Endodermal cell (in vitro differentiated cells): ENCODE measurements at regions not wholly inside any gene's neighbourhood (a gene's known extent, or its start where the extent isn't known, plus 50 kb on each side); places are given as distances from the start of the nearest gene placed in this dataset.
A peak's percentile ranks its signal among the peaks of the same experiment; 100 is the strongest.

ENCODE experiments used
- DNase-seq: peaks from one replicate; pipeline ENCODE4 v3.0.0-alpha.2; 2017
- H3K27ac ChIP-seq: 2 replicates; pipeline ENCODE4 v1.5.1; 2013; ENCODE audit warnings: mild to moderate bottlenecking, low read depth, low read length, moderate library complexity
- H3K27me3 ChIP-seq: 2 replicates; pipeline ENCODE4 v1.6.1; 2013; ENCODE audit warnings: mild to moderate bottlenecking, low read length, moderate library complexity; ENCODE audit not compliant: insufficient read depth, control insufficient read depth, poor library complexity, severe bottlenecking
- H3K36me3 ChIP-seq: 2 replicates; pipeline ENCODE4 v1.7.0; 2013; ENCODE audit warnings: mild to moderate bottlenecking, low read length, moderate library complexity; ENCODE audit not compliant: control insufficient read depth, insufficient read depth
- H3K4me1 ChIP-seq: one replicate; pipeline ENCODE4 v1.7.0; 2013; ENCODE audit warnings: low read length; ENCODE audit not compliant: control insufficient read depth, insufficient read depth
- H3K4me3 ChIP-seq: 2 replicates; pipeline ENCODE4 v1.5.1; 2013; ENCODE audit warnings: mild to moderate bottlenecking, low read length, moderate library complexity
- H3K9ac ChIP-seq: 2 replicates; pipeline ENCODE4 v1.6.1; 2013; ENCODE audit warnings: mild to moderate bottlenecking, low read length, moderate library complexity; ENCODE audit not compliant: poor library complexity, severe bottlenecking; ENCODE audit errors: extremely low read depth
- H3K9me3 ChIP-seq: 2 replicates; pipeline ENCODE4 v1.6.1; 2013; ENCODE audit warnings: mild to moderate bottlenecking, low read length, moderate library complexity; ENCODE audit not compliant: control insufficient read depth
- H3K27ac Mint-ChIP-seq: 2 replicates; pipeline ENCODE4 v1.8.0; 2020; ENCODE audit warnings: mixed read lengths
- H3K27me3 Mint-ChIP-seq: 2 replicates; pipeline ENCODE4 v1.8.0; 2021; ENCODE audit warnings: mild to moderate bottlenecking, mixed read lengths; ENCODE audit not compliant: insufficient read depth
- H3K36me3 Mint-ChIP-seq: 2 replicates; pipeline ENCODE4 v1.8.0; 2020; ENCODE audit warnings: low read depth, mixed read lengths
- H3K4me1 Mint-ChIP-seq: 2 replicates; pipeline ENCODE4 v1.8.0; 2020; ENCODE audit warnings: mixed read lengths
- H3K4me3 Mint-ChIP-seq: 2 replicates; pipeline ENCODE4 v1.8.0; 2020; ENCODE audit warnings: mild to moderate bottlenecking, moderate library complexity, mixed read lengths
- H3K9me3 Mint-ChIP-seq: 2 replicates; pipeline ENCODE4 v1.8.0; 2020; ENCODE audit warnings: mild to moderate bottlenecking, mixed read lengths
- CTCF ChIP-seq: fragments of 200-600 bp; sonication (generic); conservative IDR thresholded peaks from 2 replicates; pipeline ENCODE4 v1.5.0; 2021; ENCODE audit warnings: antibody characterized with exemption, mild to moderate bottlenecking
- WGBS, 2 experiments: methylation state at CpG; one replicate each; pipeline versions ENCODE4 v1.1.5 to v1.1.7; 2013; ENCODE audit warnings: missing lambda C conversion rate in 2 of 2, mixed read lengths in 1 of 2; ENCODE audit not compliant: insufficient coverage in 1 of 2, insufficient read length in 1 of 2; 5-methylcytosine and 5-hydroxymethylcytosine counted together

GRCh38 chr17:36835036-36835435, 102.2 kb upstream of the LHX1 start:
- no peaks in the 10 kb centered on the region for H3K9me3 Mint-ChIP-seq
- H3K4me1 Mint-ChIP-seq: peaks cover 15% of the 10 kb centered on the region
- no peaks in the 10 kb centered on the region for H3K27me3 Mint-ChIP-seq
- H3K27me3 ChIP-seq: no peaks in the 10 kb centered on the region
- no peak overlapping the region for H3K4me3 Mint-ChIP-seq
- 67 to 82% methylated on average over 1 to 4 of the region's 4 CpGs for WGBS, 2 experiments
- no peak overlapping the region for H3K4me3 ChIP-seq
- H3K9me3 ChIP-seq: peaks cover 5% of the 10 kb centered on the region
- no peak for DNase-seq
- no peak for TF ChIP-seq CTCF
- H3K9ac ChIP-seq: no peak overlapping the region
- no peaks in the 10 kb centered on the region for H3K4me1 ChIP-seq
- H3K36me3 ChIP-seq: no peaks in the 10 kb centered on the region
- H3K36me3 Mint-ChIP-seq: no peaks in the 10 kb centered on the region
- H3K27ac Mint-ChIP-seq: no peak overlapping the region
- no peak overlapping the region for H3K27ac ChIP-seq

- H3K9me3 Mint-ChIP-seq: peaks cover 10% of the 10 kb centered on the region
- H3K36me3 Mint-ChIP-seq: no peaks in the 10 kb centered on the region
- Histone ChIP-seq H3K27me3 (no peaks in the 10 kb centered on the region), H3K4me1 (no peaks in the 10 kb centered on the region), H3K9ac (no peak overlapping the region), H3K36me3 (no peaks in the 10 kb centered on the region), H3K4me3 (no peak overlapping the region), H3K9me3 (peaks cover 17% of the 10 kb centered on the region), H3K27ac (no peak overlapping the region)
- no peak overlapping the region for H3K27ac Mint-ChIP-seq
- H3K27me3 Mint-ChIP-seq: no peaks in the 10 kb centered on the region
- 27 to 55% methylated on average over 6 to 13 of the region's 14 CpGs for WGBS, 2 experiments
- H3K4me1 Mint-ChIP-seq: peaks cover 12% of the 10 kb centered on the region
- H3K4me3 Mint-ChIP-seq: no peak overlapping the region
- peak; percentile 87 for DNase-seq
- peak; percentile 71 for TF ChIP-seq CTCF
Measured at GRCh38 chr17:36837195-36837938, 99.9 kb upstream of the LHX1 start.

GRCh38 chr17:36837939-36838272, 99.4 kb upstream of the LHX1 start:
- Mint-ChIP-seq H3K4me1 (peaks cover 18% of the 10 kb centered on the region), H3K9me3 (peaks cover 10% of the 10 kb centered on the region), H3K27me3 (no peaks in the 10 kb centered on the region), H3K36me3 (no peaks in the 10 kb centered on the region), H3K4me3 (no peak overlapping the region), H3K27ac (no peak overlapping the region)
- no peak for TF ChIP-seq CTCF
- H3K9ac ChIP-seq: no peak overlapping the region
- H3K4me3 ChIP-seq: no peak overlapping the region
- H3K27ac ChIP-seq: no peak overlapping the region
- H3K27me3 ChIP-seq: no peaks in the 10 kb centered on the region
- DNase-seq: no peak
- peaks cover 17% of the 10 kb centered on the region for H3K9me3 ChIP-seq
- no peaks in the 10 kb centered on the region for H3K36me3 ChIP-seq
- H3K4me1 ChIP-seq: no peaks in the 10 kb centered on the region
- WGBS, 2 experiments: 69 to 89% methylated on average over 3 of the region's 3 CpGs
